ENCODE measurements at regions not wholly inside any gene's neighbourhood (a gene's known extent, or its start where the extent isn't known, plus 50 kb on each side); places are given as distances from the start of the nearest gene placed in this dataset.

GRCh38 chr2:215620528-215620927, 184.7 kb upstream of the FN1 start (continued):
- TF ChIP-seq ZBTB11 (CRISPR knock-in tag; IDR thresholded peaks at IDR 0.05) = no peak
- TF ChIP-seq MLLT1 (IDR thresholded peaks at IDR 0.05) = no peak

- TF ChIP-seq IRF4 (IDR thresholded peaks at IDR 0.05; ENCODE audit: low read depth, low read length) (no peak), CEBPB (IDR thresholded peaks at IDR 0.05; ENCODE audit: borderline replicate concordance in 1 of 2, low read depth in 2 of 2, low read length in 2 of 2) (peak in 1 of 2 experiments; percentile 62; a peak in 1 of 4 replicates)
- no peak overlapping the region for H3K27ac ChIP-seq (ENCODE audit: control insufficient read depth, insufficient read depth)
- H3K4me2 ChIP-seq (ENCODE audit: control insufficient read depth, insufficient read depth) = no peak overlapping the region
- no TSS peak for BruUV-seq (replicated peaks)
- no peak for ATAC-seq
- 56% methylated on average over 10 of the region's 10 CpGs for whole genome bisulfite sequencing (ENCODE audit: insufficient coverage, insufficient replicate concordance, low lambda C conversion rate, missing lambda C conversion rate)
- ChIA-PET RAD21 (ENCODE audit: unreplicated experiment) (interaction anchor here (0.8 to 1.3 kb wide), 3 partner anchors 10 to 294 kb away, joined by 3 to 4 read pairs (median 3); no protein-coding TSS in a partner anchor), CTCF (interaction anchor here (0.6 to 1.3 kb wide), 3 partner anchors 33 to 68 kb away, joined by 4 read pairs; no protein-coding TSS in a partner anchor), SMC1A (ENCODE audit: uncharacterized antibody, unreplicated experiment) (interaction anchor here (0.6 to 3.1 kb wide), 19 partner anchors 12 to 221 kb away, joined by 3 to 23 read pairs (median 4); no protein-coding TSS in a partner anchor), POLR2A (interaction anchor here (0.5 kb wide), 1 partner anchor 385 kb away, joined by 7 read pairs; no protein-coding TSS in a partner anchor)
- H3K27me3 ChIP-seq (replicated peaks in 1 of 2; ENCODE audit: control insufficient read depth in 2 of 2, insufficient read depth in 2 of 2, low read length in 1 of 2) = no peaks in the 10 kb centered on the region
- H3K4me3 ChIP-seq = no peak overlapping the region
- no peak overlapping the region for H3K9ac ChIP-seq (ENCODE audit: control insufficient read depth, insufficient read depth, low read length)
- in situ Hi-C loops (cut with MboI) = no loop called here
- no peaks in the 10 kb centered on the region for H3K36me3 ChIP-seq (ENCODE audit: control insufficient read depth in 2 of 2, insufficient read depth in 2 of 2, low read length in 1 of 2)
- intact Hi-C loops (cut with micrococcal nuclease; ENCODE audit: unreplicated experiment) = loop anchor here (5.0 kb wide), 2 partner anchors 62 to 297 kb away; no protein-coding TSS in a partner anchor
- no peak for DNase-seq (ENCODE audit: low read depth, low spot score)
- no peaks in the 10 kb centered on the region for H4K20me1 ChIP-seq (ENCODE audit: control insufficient read depth, insufficient read depth)
- H3K79me2 ChIP-seq (ENCODE audit: control insufficient read depth, insufficient read depth, low read length) = no peaks in the 10 kb centered on the region
- H3K4me1 ChIP-seq (ENCODE audit: control insufficient read depth, insufficient read depth, low read length) = no peaks in the 10 kb centered on the region
- H3K9me3 ChIP-seq (replicated peaks; ENCODE audit: control insufficient read depth, insufficient read depth, low read length) = no peaks in the 10 kb centered on the region; the same call in 2 of the 3 replicates
- H2AFZ ChIP-seq (ENCODE audit: control insufficient read depth, low read depth, low read length) = no peak overlapping the region
- no peak for FAIRE-seq
Measured at GRCh38 chr2:215619989-215620388, 184.1 kb upstream of the FN1 start.
